ENCODE measurements at regions not wholly inside any gene's neighbourhood (a gene's known extent, or its start where the extent isn't known, plus 50 kb on each side); places are given as distances from the start of the nearest gene placed in this dataset.
"Not testable (repeated sequence)": the region's sequence is repeated elsewhere in the genome, so short reads cannot be mapped to it uniquely, and the experiment has no call there.

DNA sequence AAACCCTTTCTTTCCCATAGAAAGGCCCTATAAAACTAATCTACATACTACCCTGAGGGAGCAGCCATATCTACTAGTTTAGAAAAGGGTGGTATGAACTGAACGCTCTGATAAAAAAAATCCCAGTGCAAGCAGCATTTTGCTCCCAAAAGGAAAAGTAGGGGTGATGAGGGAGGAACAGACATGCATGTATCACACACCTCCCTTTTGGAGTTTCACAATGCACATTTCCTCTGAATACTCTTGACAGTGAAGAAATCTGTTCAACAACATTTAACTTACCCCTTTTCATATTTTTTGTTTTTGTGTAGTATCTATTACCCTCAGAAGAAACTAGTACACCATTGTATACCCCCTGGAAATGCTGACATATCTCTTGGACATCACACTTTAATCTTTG, 411.4 kb downstream of the MAT2B start:
- ChIA-PET CTCF (no interaction called here), POLR2A (no interaction called here)
- intact Hi-C loops (cut with micrococcal nuclease): no loop called here
- Mint-ChIP-seq H3K9me3 (peaks cover 6% of the 10 kb centered on the region), H3K27ac (no peak overlapping the region), H3K27me3 (no peaks in the 10 kb centered on the region), H3K4me3 (no peak overlapping the region), H3K4me1 (ENCODE audit: low read depth) (no peaks in the 10 kb centered on the region), H3K36me3 (ENCODE audit: low read depth) (no peaks in the 10 kb centered on the region)
- no peak for TF ChIP-seq CTCF (IDR thresholded peaks at IDR 0.05)
- DNase-seq (no peak), ATAC-seq (no peak)

DNA sequence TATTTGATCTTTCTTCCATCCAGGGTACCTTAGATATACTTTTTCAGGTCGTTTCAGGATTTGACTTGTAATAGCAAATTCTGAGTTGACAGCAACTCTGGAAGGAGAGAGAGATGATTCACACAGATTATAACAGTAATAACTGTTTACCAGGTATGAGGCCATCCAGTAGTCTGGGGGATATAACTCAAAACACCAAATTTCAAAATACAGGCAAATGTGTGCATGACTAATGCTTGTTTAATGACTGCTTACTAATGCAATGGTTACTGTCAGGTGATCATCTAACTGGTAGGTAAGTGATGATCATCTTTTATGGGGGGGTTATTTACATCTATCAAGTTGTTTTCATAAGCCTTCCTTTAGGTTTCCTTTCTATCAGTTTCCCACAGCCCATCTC, 412.3 kb downstream of the MAT2B start:
- Mint-ChIP-seq H3K9me3 (peaks cover 6% of the 10 kb centered on the region), H3K27ac (no peak overlapping the region), H3K36me3 (ENCODE audit: low read depth) (no peaks in the 10 kb centered on the region), H3K4me1 (ENCODE audit: low read depth) (no peaks in the 10 kb centered on the region), H3K4me3 (no peak overlapping the region), H3K27me3 (no peaks in the 10 kb centered on the region)
- DNase-seq: no peak
- CTCF ChIA-PET: no interaction called here
- POLR2A ChIA-PET: no interaction called here
- ATAC-seq: no peak
- TF ChIP-seq CTCF (IDR thresholded peaks at IDR 0.05): no peak
- intact Hi-C loops (cut with micrococcal nuclease): no loop called here

- H3K4me3 Mint-ChIP-seq; H3K27ac Mint-ChIP-seq; H3K4me1 Mint-ChIP-seq (ENCODE audit: low read depth); H3K27me3 Mint-ChIP-seq; H3K9me3 Mint-ChIP-seq; H3K36me3 Mint-ChIP-seq (ENCODE audit: low read depth); POLR2A ChIA-PET; CTCF ChIA-PET; ATAC-seq; DNase-seq; intact Hi-C loops (cut with micrococcal nuclease): not testable (repeated sequence)
These were observed 429.6 kb downstream of the MAT2B start for GRCh38 chr5:163934990-163935389.

GRCh38 chr5:163938595-163938994, 433.2 kb downstream of the MAT2B start:
- H3K27ac Mint-ChIP-seq: no peak overlapping the region
- ATAC-seq (no peak), DNase-seq (no peak)
- H3K9me3 Mint-ChIP-seq: peaks cover 5% of the 10 kb centered on the region
- no peaks in the 10 kb centered on the region for H3K36me3 Mint-ChIP-seq (ENCODE audit: low read depth)
- intact Hi-C loops (cut with micrococcal nuclease): no loop called here
- no peak overlapping the region for H3K4me3 Mint-ChIP-seq
- H3K4me1 Mint-ChIP-seq (ENCODE audit: low read depth): no peaks in the 10 kb centered on the region
- H3K27me3 Mint-ChIP-seq: no peaks in the 10 kb centered on the region
- TF ChIP-seq CTCF (IDR thresholded peaks at IDR 0.05): no peak
- ChIA-PET CTCF (no interaction called here), POLR2A (no interaction called here)

GRCh38 chr5:163941079-163941478, 435.7 kb downstream of the MAT2B start:
- intact Hi-C loops (cut with micrococcal nuclease): no loop called here
- H3K4me3 Mint-ChIP-seq: no peak overlapping the region
- H3K36me3 Mint-ChIP-seq (ENCODE audit: low read depth): no peaks in the 10 kb centered on the region
- ChIA-PET CTCF (no interaction called here), POLR2A (no interaction called here)
- DNase-seq: no peak
- no peaks in the 10 kb centered on the region for H3K27me3 Mint-ChIP-seq
- H3K9me3 Mint-ChIP-seq: no peaks in the 10 kb centered on the region
- H3K4me1 Mint-ChIP-seq (ENCODE audit: low read depth): no peaks in the 10 kb centered on the region
- no peak for ATAC-seq
- no peak overlapping the region for H3K27ac Mint-ChIP-seq
- TF ChIP-seq CTCF (IDR thresholded peaks at IDR 0.05): no peak

DNA sequence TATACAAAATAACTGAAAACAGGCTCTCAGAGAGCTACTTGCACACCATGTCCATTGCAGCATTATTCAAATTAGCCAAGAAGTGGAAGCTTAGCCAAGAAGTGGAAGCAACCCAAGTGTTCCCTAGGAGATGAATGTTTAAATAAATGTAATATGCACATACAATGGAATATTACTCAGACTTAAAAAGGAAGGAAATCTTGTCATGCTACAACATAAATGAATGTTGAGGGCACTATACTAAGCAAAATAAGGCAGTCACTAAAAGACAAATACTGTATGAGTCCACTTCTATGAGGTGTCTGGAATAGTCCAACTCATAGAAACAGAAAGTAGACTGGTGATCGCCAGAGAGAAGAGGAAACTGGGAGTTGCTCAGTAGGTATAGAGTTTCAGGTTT, 438.1 kb downstream of the MAT2B start:
- intact Hi-C loops (cut with micrococcal nuclease): no loop called here
- DNase-seq (no peak), ATAC-seq (no peak)
- ChIA-PET POLR2A (no interaction called here), CTCF (no interaction called here)
- no peaks in the 10 kb centered on the region for H3K36me3 Mint-ChIP-seq (ENCODE audit: low read depth)
- no peaks in the 10 kb centered on the region for H3K4me1 Mint-ChIP-seq (ENCODE audit: low read depth)
- H3K27me3 Mint-ChIP-seq: no peaks in the 10 kb centered on the region
- no peak overlapping the region for H3K4me3 Mint-ChIP-seq
- no peaks in the 10 kb centered on the region for H3K9me3 Mint-ChIP-seq
- H3K27ac Mint-ChIP-seq: no peak overlapping the region
- TF ChIP-seq CTCF (IDR thresholded peaks at IDR 0.05): no peak

Data from activated CD8-positive, alpha-beta T cell treated with anti-CD3 and anti-CD28 coated beads for 36 hours (primary cell).